K562 (cell line): ENCODE measurements at regions not wholly inside any gene's neighbourhood (a gene's known extent, or its start where the extent isn't known, plus 50 kb on each side); places are given as distances from the start of the nearest gene placed in this dataset.

ENCODE experiments used
- ATAC-seq: fragments of 200-7000 bp; cut with Tn5 transposase; 3 replicates; pipeline ENCODE4 v1.9.1; 2020; ENCODE audit warnings: moderate library complexity
- BruUV-seq: library from RNA; stranded (reverse); fragments of 400-500 nt; replicated peaks from 2 replicates; lab custom pipeline; 2021; lab: Mats Ljungman, UMichigan
- CTCF ChIA-PET: fragments of 300-600 bp; formaldehyde crosslinking; extraction: SDS; loops from one replicate; lab custom pipeline; 2021; ENCODE audit warnings: low intra/inter-chr PET ratio; lab: Yijun Ruan, JAX
- POLR2A ChIA-PET: fragments of 300-600, 350-650 bp; sonication (Branson Sonifier 250); formaldehyde crosslinking; extraction: SDS; loops from one replicate; lab custom pipeline; 2021; ENCODE audit warnings: antibody characterized with exemption, inconsistent platforms; lab: Yijun Ruan, JAX
- DNase-seq, 4 experiments: peaks; one replicate each; pipeline versions ENCODE4 v3.0.0 to v3.0.0-alpha.2; 2011 to 2018; ENCODE audit warnings: low spot score in 3 of 4, mixed read lengths in 3 of 4; ENCODE audit errors: extremely low read depth in 1 of 4
- FAIRE-seq: peaks from 2 replicates; lab custom pipeline; 2011; peaks lifted over from hg19 to GRCh38; lab: Jason Lieb, UNC
- H2AFZ ChIP-seq: 2 replicates; pipeline ENCODE4 v1.6.0; 2011; ENCODE audit warnings: low read depth, low read length, control low read depth, inconsistent platforms
- H3K27ac ChIP-seq: fragments of 200-600 bp; 3 replicates; pipeline ENCODE4 v1.8.0; 2011; ENCODE audit warnings: low read depth, mild to moderate bottlenecking, control low read depth, inconsistent platforms, low read length, moderate library complexity, mixed read lengths; ENCODE audit errors: extremely low read depth
- H3K27me3 ChIP-seq, 2 experiments: fragments of 300-600 bp in 1 of 2; 2 replicates in 1 of 2; 3 replicates in 1 of 2; pipeline versions ENCODE4 v1.6.0 to v1.8.0; 2011; ENCODE audit warnings: inconsistent platforms in 2 of 2, low read length in 2 of 2, mild to moderate bottlenecking in 1 of 2, mixed read lengths in 1 of 2, moderate library complexity in 1 of 2; ENCODE audit not compliant: control insufficient read depth in 2 of 2, insufficient read depth in 2 of 2
- H3K36me3 ChIP-seq: fragments of 300-600 bp; 3 replicates; pipeline ENCODE4 v1.8.0; 2011; ENCODE audit warnings: mild to moderate bottlenecking, low read length, inconsistent platforms; ENCODE audit not compliant: control insufficient read depth, insufficient read depth
- H3K4me1 ChIP-seq, 2 experiments: fragments of 200-600 bp in 1 of 2; replicated peaks in 1 of 2; 2 replicates in 1 of 2; 3 replicates in 1 of 2; pipeline versions ENCODE4 v1.5.1 to v1.8.0; 2011; ENCODE audit warnings: inconsistent platforms in 2 of 2, low read length in 2 of 2, mild to moderate bottlenecking in 1 of 2, mixed read lengths in 1 of 2, moderate library complexity in 1 of 2; ENCODE audit not compliant: control insufficient read depth in 2 of 2, insufficient read depth in 2 of 2
- H3K4me2 ChIP-seq: 2 replicates; pipeline ENCODE4 v1.6.1; 2011; ENCODE audit warnings: low read length, control low read depth, inconsistent platforms, mixed read lengths; ENCODE audit not compliant: insufficient read depth
- H3K4me3 ChIP-seq: fragments of 200-600 bp; sonication (generic), shearing (Covaris generic); 2 replicates; pipeline ENCODE4 v1.5.1; 2016; ENCODE audit warnings: control low read depth, inconsistent platforms
- H3K79me2 ChIP-seq: fragments of 200-600 bp; 3 replicates; pipeline ENCODE4 v1.8.0; 2011; ENCODE audit warnings: low read length, inconsistent platforms; ENCODE audit not compliant: control insufficient read depth, insufficient read depth
- H3K9ac ChIP-seq, 2 experiments: 2 replicates each; pipeline versions ENCODE4 v1.6.0 to v1.6.1; 2011; ENCODE audit warnings: low read depth in 2 of 2, low read length in 2 of 2, control low read depth in 1 of 2, inconsistent platforms in 1 of 2, mild to moderate bottlenecking in 1 of 2, mixed read lengths in 1 of 2; ENCODE audit not compliant: insufficient read depth in 1 of 2
- H3K9me1 ChIP-seq: one replicate; pipeline ENCODE4 v1.6.0; 2011; ENCODE audit warnings: inconsistent platforms, mild to moderate bottlenecking, low read length, moderate library complexity; ENCODE audit not compliant: control insufficient read depth, insufficient read depth
- H3K9me3 ChIP-seq: replicated peaks from 2 replicates; pipeline ENCODE4 v1.5.1; 2011; ENCODE audit warnings: low read depth, low read length, inconsistent platforms; ENCODE audit not compliant: control insufficient read depth, insufficient read depth
- H4K20me1 ChIP-seq: replicated peaks from 2 replicates; pipeline ENCODE4 v1.6.1; 2011; ENCODE audit warnings: low read length, inconsistent platforms, mixed read lengths; ENCODE audit not compliant: control insufficient read depth, insufficient read depth
- EP300 ChIP-seq: IDR thresholded peaks from 2 replicates; pipeline ENCODE4 v1.6.1; 2012; ENCODE audit warnings: low read length, improper control_type of control experiment
- HDGF ChIP-seq: fragments of 450-650 bp; IDR thresholded peaks from 2 replicates; pipeline ENCODE4 v1.6.1; 2016
- KHSRP ChIP-seq: fragments of 450-650 bp; IDR thresholded peaks from 2 replicates; pipeline ENCODE4 v1.6.1; 2017
- LARP7 ChIP-seq: fragments of 450-650 bp; IDR thresholded peaks from 2 replicates; pipeline ENCODE4 v1.6.1; 2016
- RBM14 ChIP-seq: fragments of 200-400 bp; formaldehyde crosslinking; IDR thresholded peaks from 2 replicates; pipeline ENCODE4 v1.6.1; 2018; ENCODE audit warnings: low read depth, mild to moderate bottlenecking, low read length, moderate library complexity, borderline replicate concordance; ENCODE audit not compliant: insufficient read depth
- ZNF212 ChIP-seq: fragments of 450-650 bp; formaldehyde crosslinking; IDR thresholded peaks from 2 replicates; pipeline ENCODE4 v1.4.0; 2020; ENCODE audit warnings: mild to moderate bottlenecking
- WGBS: fragments of 100-300 bp; shearing (Covaris generic); methylation state at CpG from one replicate; pipeline ENCODE4 v1.1.6; 2016; ENCODE audit warnings: low coverage, mixed read lengths; ENCODE audit not compliant: insufficient coverage; ENCODE audit errors: missing lambda C conversion rate; 5-methylcytosine and 5-hydroxymethylcytosine counted together
- in situ Hi-C: fragments of 300-500 bp; cut with MboI; formaldehyde crosslinking; loops from 4 replicates; pipeline ENCODE4 v1.15.0; 2018; ENCODE audit warnings: inconsistent platforms, mixed read lengths
- intact Hi-C: fragments of 100-400 bp; cut with micrococcal nuclease; formaldehyde crosslinking; loops from 2 replicates; pipeline ENCODE4 v1.14.2; 2022
- TF ChIP-seq, protein P1 (sequence below), 2 experiments: IDR thresholded peaks; 2 replicates each; pipeline ENCODE4 v1.6.1; 2012; ENCODE audit warnings: improper control_type of control experiment in 2 of 2, low read depth in 2 of 2, low read length in 2 of 2, borderline replicate concordance in 1 of 2
- TF ChIP-seq, protein P2 (sequence below): fragments of 450-650 bp; formaldehyde crosslinking; IDR thresholded peaks from 2 replicates; pipeline ENCODE4 v1.4.0; 2020; ENCODE audit warnings: mild to moderate bottlenecking, mixed read lengths
- TF ChIP-seq, protein P3 (sequence below): fragments of 250-450 bp; sonication (Bioruptor Pico); IDR thresholded peaks from 2 replicates; pipeline ENCODE4 v1.4.0; 2020; ENCODE audit warnings: mild to moderate bottlenecking, moderate library complexity
- TF ChIP-seq, protein P4 (sequence below): sonication (generic); formaldehyde crosslinking; IDR thresholded peaks from 2 replicates; pipeline ENCODE4 v1.5.0; 2020; ENCODE audit warnings: missing genetic modification reagents

DNA sequence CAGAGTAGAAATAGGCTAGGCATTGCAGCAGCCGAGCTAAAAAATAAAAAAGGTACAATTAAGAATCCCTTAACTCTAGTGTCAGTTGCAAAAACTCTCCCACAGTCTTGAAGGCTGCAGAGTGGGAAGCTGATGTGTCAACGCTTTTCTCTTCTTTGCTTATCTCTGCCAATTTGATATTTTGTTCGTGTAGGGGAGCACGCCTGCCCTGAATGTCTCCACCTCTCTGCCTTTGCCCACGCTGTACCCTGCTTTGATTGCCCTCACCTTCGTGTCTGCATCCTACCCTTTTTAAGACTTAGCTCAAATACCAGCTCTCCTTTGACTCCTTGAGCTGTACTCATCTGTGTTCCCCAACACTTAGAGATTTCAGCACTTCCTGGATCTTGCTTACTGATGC, 155.4 kb upstream of the CADPS start:
- TF ChIP-seq, protein P1, sequence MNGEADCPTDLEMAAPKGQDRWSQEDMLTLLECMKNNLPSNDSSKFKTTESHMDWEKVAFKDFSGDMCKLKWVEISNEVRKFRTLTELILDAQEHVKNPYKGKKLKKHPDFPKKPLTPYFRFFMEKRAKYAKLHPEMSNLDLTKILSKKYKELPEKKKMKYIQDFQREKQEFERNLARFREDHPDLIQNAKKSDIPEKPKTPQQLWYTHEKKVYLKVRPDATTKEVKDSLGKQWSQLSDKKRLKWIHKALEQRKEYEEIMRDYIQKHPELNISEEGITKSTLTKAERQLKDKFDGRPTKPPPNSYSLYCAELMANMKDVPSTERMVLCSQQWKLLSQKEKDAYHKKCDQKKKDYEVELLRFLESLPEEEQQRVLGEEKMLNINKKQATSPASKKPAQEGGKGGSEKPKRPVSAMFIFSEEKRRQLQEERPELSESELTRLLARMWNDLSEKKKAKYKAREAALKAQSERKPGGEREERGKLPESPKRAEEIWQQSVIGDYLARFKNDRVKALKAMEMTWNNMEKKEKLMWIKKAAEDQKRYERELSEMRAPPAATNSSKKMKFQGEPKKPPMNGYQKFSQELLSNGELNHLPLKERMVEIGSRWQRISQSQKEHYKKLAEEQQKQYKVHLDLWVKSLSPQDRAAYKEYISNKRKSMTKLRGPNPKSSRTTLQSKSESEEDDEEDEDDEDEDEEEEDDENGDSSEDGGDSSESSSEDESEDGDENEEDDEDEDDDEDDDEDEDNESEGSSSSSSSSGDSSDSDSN (IDR thresholded peaks at IDR 0.05; ENCODE audit: borderline replicate concordance in 1 of 2, low read depth in 2 of 2, low read length in 2 of 2): no peak
- TF ChIP-seq KHSRP (no peak), EP300 (no peak), RBM14 (no peak), HDGF (no peak), ZNF212 (no peak), LARP7 (no peak)
- TF ChIP-seq, protein P2, sequence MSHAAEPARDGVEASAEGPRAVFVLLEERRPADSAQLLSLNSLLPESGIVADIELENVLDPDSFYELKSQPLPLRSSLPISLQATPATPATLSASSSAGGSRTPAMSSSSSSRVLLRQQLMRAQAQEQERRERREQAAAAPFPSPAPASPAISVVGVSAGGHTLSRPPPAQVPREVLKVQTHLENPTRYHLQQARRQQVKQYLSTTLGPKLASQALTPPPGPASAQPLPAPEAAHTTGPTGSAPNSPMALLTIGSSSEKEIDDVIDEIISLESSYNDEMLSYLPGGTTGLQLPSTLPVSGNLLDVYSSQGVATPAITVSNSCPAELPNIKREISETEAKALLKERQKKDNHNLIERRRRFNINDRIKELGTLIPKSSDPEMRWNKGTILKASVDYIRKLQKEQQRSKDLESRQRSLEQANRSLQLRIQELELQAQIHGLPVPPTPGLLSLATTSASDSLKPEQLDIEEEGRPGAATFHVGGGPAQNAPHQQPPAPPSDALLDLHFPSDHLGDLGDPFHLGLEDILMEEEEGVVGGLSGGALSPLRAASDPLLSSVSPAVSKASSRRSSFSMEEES (CRISPR knock-in tag): no peak
- TF ChIP-seq, protein P3, sequence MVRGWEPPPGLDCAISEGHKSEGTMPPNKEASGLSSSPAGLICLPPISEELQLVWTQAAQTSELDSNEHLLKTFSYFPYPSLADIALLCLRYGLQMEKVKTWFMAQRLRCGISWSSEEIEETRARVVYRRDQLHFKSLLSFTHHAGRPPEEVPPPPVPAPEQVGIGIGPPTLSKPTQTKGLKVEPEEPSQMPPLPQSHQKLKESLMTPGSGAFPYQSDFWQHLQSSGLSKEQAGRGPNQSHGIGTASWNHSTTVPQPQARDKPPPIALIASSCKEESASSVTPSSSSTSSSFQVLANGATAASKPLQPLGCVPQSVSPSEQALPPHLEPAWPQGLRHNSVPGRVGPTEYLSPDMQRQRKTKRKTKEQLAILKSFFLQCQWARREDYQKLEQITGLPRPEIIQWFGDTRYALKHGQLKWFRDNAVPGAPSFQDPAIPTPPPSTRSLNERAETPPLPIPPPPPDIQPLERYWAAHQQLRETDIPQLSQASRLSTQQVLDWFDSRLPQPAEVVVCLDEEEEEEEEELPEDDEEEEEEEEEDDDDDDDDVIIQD (CRISPR knock-in tag): no peak
- TF ChIP-seq, protein P4, sequence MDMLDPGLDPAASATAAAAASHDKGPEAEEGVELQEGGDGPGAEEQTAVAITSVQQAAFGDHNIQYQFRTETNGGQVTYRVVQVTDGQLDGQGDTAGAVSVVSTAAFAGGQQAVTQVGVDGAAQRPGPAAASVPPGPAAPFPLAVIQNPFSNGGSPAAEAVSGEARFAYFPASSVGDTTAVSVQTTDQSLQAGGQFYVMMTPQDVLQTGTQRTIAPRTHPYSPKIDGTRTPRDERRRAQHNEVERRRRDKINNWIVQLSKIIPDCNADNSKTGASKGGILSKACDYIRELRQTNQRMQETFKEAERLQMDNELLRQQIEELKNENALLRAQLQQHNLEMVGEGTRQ (CRISPR knock-in tag): no peak
- in situ Hi-C loops: no loop called here
- H3K4me2 ChIP-seq: no peak overlapping the region

More for the DNA sequence above, 155.4 kb upstream of the CADPS start:
- Histone ChIP-seq H3K9ac (no peak overlapping the region), H2AFZ (no peak overlapping the region), H3K4me3 (no peak overlapping the region), H3K4me1 (no peaks in the 10 kb centered on the region), H3K79me2 (no peaks in the 10 kb centered on the region), H4K20me1 (no peaks in the 10 kb centered on the region), H3K27me3 (no peaks in the 10 kb centered on the region), H3K9me1 (no peaks in the 10 kb centered on the region), H3K36me3 (no peaks in the 10 kb centered on the region), H3K9me3 (no peaks in the 10 kb centered on the region), H3K27ac (no peak overlapping the region)
- FAIRE-seq: no peak
- no peak for DNase-seq
- POLR2A ChIA-PET: no interaction called here
- intact Hi-C loops: no loop called here
- no peak for ATAC-seq
- CTCF ChIA-PET: no interaction called here
- WGBS: 0% methylated on average over 5 of the region's 6 CpGs
- no TSS peak for BruUV-seq
